ENCODE measurements at regions not wholly inside any gene's neighbourhood (a gene's known extent, or its start where the extent isn't known, plus 50 kb on each side); places are given as distances from the start of the nearest gene placed in this dataset.

GRCh38 chr18:46408334-46408987 is 248.6 kb downstream of the LOXHD1 start:
- Histone ChIP-seq H3K27ac (ENCODE audit: low read depth, low read length) (no peak overlapping the region), H3K4me1 (ENCODE audit: control insufficient read depth, insufficient read depth, low read length) (peaks cover 40% of the 10 kb centered on the region), H3K9me3 (ENCODE audit: control insufficient read depth, low read length) (no peaks in the 10 kb centered on the region), H3K36me3 (ENCODE audit: control insufficient read depth, insufficient read depth, low read length) (no peaks in the 10 kb centered on the region), H3K4me3 (ENCODE audit: low read length) (no peak overlapping the region), H3K9ac (ENCODE audit: extremely low read depth, low read length, poor library complexity, severe bottlenecking) (no peak overlapping the region), H3K27me3 (ENCODE audit: control insufficient read depth, insufficient read depth, low read length, poor library complexity, severe bottlenecking) (peaks cover 9% of the 10 kb centered on the region)
- Mint-ChIP-seq H3K4me3 (no peak overlapping the region), H3K36me3 (ENCODE audit: low read depth) (no peaks in the 10 kb centered on the region), H3K27ac (no peak overlapping the region), H3K9me3 (no peaks in the 10 kb centered on the region), H3K4me1 (peaks cover 51% of the 10 kb centered on the region), H3K27me3 (ENCODE audit: insufficient read depth) (peaks cover 38% of the 10 kb centered on the region)
- peak; percentile 82 for TF ChIP-seq CTCF (conservative IDR thresholded peaks at IDR 0.05)
- 69 to 74% methylated on average over 4 to 6 of the region's 6 CpGs for WGBS, 2 experiments (ENCODE audit: insufficient coverage in 1 of 2, insufficient read length in 1 of 2)
- DNase-seq, result peak; percentile 84

GRCh38 chr18:46411191-46411828 is 245.7 kb downstream of the LOXHD1 start:
- peaks cover 54% of the 10 kb centered on the region for H3K4me1 ChIP-seq (ENCODE audit: control insufficient read depth, insufficient read depth, low read length)
- peaks cover 27% of the 10 kb centered on the region for H3K27me3 Mint-ChIP-seq (ENCODE audit: insufficient read depth)
- no peaks in the 10 kb centered on the region for H3K9me3 Mint-ChIP-seq
- WGBS, 2 experiments (ENCODE audit: insufficient coverage in 1 of 2, insufficient read length in 1 of 2), result 87 to 100% methylated on average over 3 to 4 of the region's 4 CpGs
- DNase-seq, result no peak
- H3K36me3 Mint-ChIP-seq (ENCODE audit: low read depth), result no peaks in the 10 kb centered on the region
- no peak overlapping the region for H3K9ac ChIP-seq (ENCODE audit: extremely low read depth, low read length, poor library complexity, severe bottlenecking)
- H3K27ac ChIP-seq (ENCODE audit: low read depth, low read length), result no peak overlapping the region
- no peak overlapping the region for H3K4me3 ChIP-seq (ENCODE audit: low read length)
- H3K4me3 Mint-ChIP-seq, result no peak overlapping the region
- TF ChIP-seq CTCF (conservative IDR thresholded peaks at IDR 0.05), result no peak
- no peaks in the 10 kb centered on the region for H3K9me3 ChIP-seq (ENCODE audit: control insufficient read depth, low read length)
- H3K4me1 Mint-ChIP-seq, result peaks cover 74% of the 10 kb centered on the region
- H3K27me3 ChIP-seq (ENCODE audit: control insufficient read depth, insufficient read depth, low read length, poor library complexity, severe bottlenecking), result peaks cover 4% of the 10 kb centered on the region
- no peak overlapping the region for H3K27ac Mint-ChIP-seq
- no peaks in the 10 kb centered on the region for H3K36me3 ChIP-seq (ENCODE audit: control insufficient read depth, insufficient read depth, low read length)

GRCh38 chr18:46411867-46412690 is 244.9 kb downstream of the LOXHD1 start:
- peaks cover 22% of the 10 kb centered on the region for H3K27me3 Mint-ChIP-seq (ENCODE audit: insufficient read depth)

More at GRCh38 chr18:46411867-46412690, 244.9 kb downstream of the LOXHD1 start:
- DNase-seq, result peak; percentile 82
- H3K4me1 ChIP-seq (ENCODE audit: control insufficient read depth, insufficient read depth, low read length), result peaks cover 54% of the 10 kb centered on the region
- H3K27ac ChIP-seq (ENCODE audit: low read depth, low read length), result no peak overlapping the region
- H3K9me3 ChIP-seq (ENCODE audit: control insufficient read depth, low read length), result no peaks in the 10 kb centered on the region
- no peak overlapping the region for H3K4me3 ChIP-seq (ENCODE audit: low read length)
- no peaks in the 10 kb centered on the region for H3K36me3 Mint-ChIP-seq (ENCODE audit: low read depth)
- H3K4me1 Mint-ChIP-seq, result peaks cover 74% of the 10 kb centered on the region
- no peak overlapping the region for H3K9ac ChIP-seq (ENCODE audit: extremely low read depth, low read length, poor library complexity, severe bottlenecking)
- no peaks in the 10 kb centered on the region for H3K9me3 Mint-ChIP-seq
- peak overlapping the region; percentile 8 for H3K27ac Mint-ChIP-seq
- 30 to 60% methylated on average over 1 to 6 of the region's 6 CpGs for WGBS, 2 experiments (ENCODE audit: insufficient coverage in 1 of 2, insufficient read length in 1 of 2)
- TF ChIP-seq CTCF (conservative IDR thresholded peaks at IDR 0.05), result no peak
- H3K36me3 ChIP-seq (ENCODE audit: control insufficient read depth, insufficient read depth, low read length), result no peaks in the 10 kb centered on the region
- no peak overlapping the region for H3K4me3 Mint-ChIP-seq
- H3K27me3 ChIP-seq (ENCODE audit: control insufficient read depth, insufficient read depth, low read length, poor library complexity, severe bottlenecking), result no peaks in the 10 kb centered on the region
